ENCODE measurements at regions not wholly inside any gene's neighbourhood (a gene's known extent, or its start where the extent isn't known, plus 50 kb on each side); places are given as distances from the start of the nearest gene placed in this dataset.

- TF ChIP-seq CTCF (IDR thresholded peaks at IDR 0.05; ENCODE audit: low read length) (no peak), EZH2phosphoT487 (IDR thresholded peaks at IDR 0.05; ENCODE audit: low read length) (no peak)
These were observed 196.6 kb downstream of the FOXL1 start for GRCh38 chr16:86774931-86775330.
